Peyer's patch (tissue), 4 donors: ENCODE measurements at regions not wholly inside any gene's neighbourhood (a gene's known extent, or its start where the extent isn't known, plus 50 kb on each side); places are given as distances from the start of the nearest gene placed in this dataset.
"Not testable (repeated sequence)": the region's sequence is repeated elsewhere in the genome, so short reads cannot be mapped to it uniquely, and the experiment has no call there.

Source experiments
- DNase-seq, 3 donors: peaks; one replicate each; pipeline ENCODE4 v3.0.0-alpha.2; 2017 to 2019
- H3K27ac ChIP-seq, 4 donors: fragments of 200-600 bp; sonication (generic); one replicate each; pipeline ENCODE4 v1.5.1; 2016 to 2019
- H3K27me3 ChIP-seq, 2 donors: fragments of 200-600 bp; sonication (generic); one replicate each; pipeline ENCODE4 v1.5.1; 2019
- H3K36me3 ChIP-seq, 3 donors: fragments of 200-600 bp; sonication (generic); one replicate each; pipeline ENCODE4 v1.5.1; 2016 to 2019
- H3K4me1 ChIP-seq, 4 donors: fragments of 200-600 bp; sonication (generic); one replicate each; pipeline ENCODE4 v1.5.1; 2016 to 2019
- H3K4me3 ChIP-seq, 4 donors: fragments of 200-600 bp; sonication (generic); 1 replicate in 3 of 4; 2 replicates in 1 of 4; pipeline ENCODE4 v1.5.1; 2016 to 2019; ENCODE audit warnings: mild to moderate bottlenecking in 1 of 4
- H3K9me3 ChIP-seq, 4 donors: fragments of 200-600 bp; sonication (generic); one replicate each; pipeline ENCODE4 v1.5.1; 2016 to 2019; ENCODE audit warnings: mild to moderate bottlenecking in 1 of 4
- CTCF ChIP-seq, 6 experiments: fragments of 450-650 bp in 4 of 6; fragments of 200-600 bp in 2 of 6; sonication (generic) in 1 of 6; IDR thresholded peaks; one replicate each; pipeline ENCODE4 v1.5.1; 2017 to 2019; ENCODE audit warnings: antibody characterized with exemption in 6 of 6, mild to moderate bottlenecking in 3 of 6, moderate library complexity in 1 of 6
- POLR2A ChIP-seq, 2 donors: fragments of 450-650 bp; IDR thresholded peaks; one replicate each; pipeline ENCODE4 v1.5.1; 2017; ENCODE audit warnings: antibody characterized with exemption in 2 of 2, mild to moderate bottlenecking in 2 of 2, moderate library complexity in 2 of 2

GRCh38 chrX:146090732-146091131, 273.1 kb downstream of the SLITRK2 start:
- DNase-seq = no peak
- Histone ChIP-seq H3K4me1 (no peaks in the 10 kb centered on the region), H3K27me3 (no peaks in the 10 kb centered on the region), H3K4me3 (no peak overlapping the region), H3K36me3 (no peaks in the 10 kb centered on the region), H3K27ac (no peak overlapping the region), H3K9me3 (no peaks in the 10 kb centered on the region)
- TF ChIP-seq POLR2A (IDR thresholded peaks at IDR 0.05) (no peak), CTCF (IDR thresholded peaks at IDR 0.05) (no peak)

GRCh38 chrX:146109362-146109761, 291.7 kb downstream of the SLITRK2 start:
- Histone ChIP-seq H3K4me3 (no peak overlapping the region), H3K27me3 (no peaks in the 10 kb centered on the region), H3K36me3 (no peaks in the 10 kb centered on the region), H3K9me3 (no peaks in the 10 kb centered on the region), H3K4me1 (no peaks in the 10 kb centered on the region), H3K27ac (no peak overlapping the region)
- TF ChIP-seq CTCF (IDR thresholded peaks at IDR 0.05) (no peak), POLR2A (IDR thresholded peaks at IDR 0.05) (no peak)
- no peak for DNase-seq

- not testable (repeated sequence) for H3K4me3 ChIP-seq, H3K27me3 ChIP-seq, H3K36me3 ChIP-seq, H3K4me1 ChIP-seq, DNase-seq, H3K9me3 ChIP-seq, H3K27ac ChIP-seq
Observed at GRCh38 chrX:146119074-146119473, 301.4 kb downstream of the SLITRK2 start.

GRCh38 chrX:146127617-146128016, 310.0 kb downstream of the SLITRK2 start:
- Histone ChIP-seq H3K36me3 (no peaks in the 10 kb centered on the region), H3K27ac (no peak overlapping the region), H3K9me3 (no peaks in the 10 kb centered on the region), H3K27me3 (no peaks in the 10 kb centered on the region), H3K4me3 (no peak overlapping the region), H3K4me1 (no peaks in the 10 kb centered on the region)
- TF ChIP-seq POLR2A (IDR thresholded peaks at IDR 0.05) (no peak), CTCF (IDR thresholded peaks at IDR 0.05) (no peak)
- DNase-seq = no peak

- Histone ChIP-seq H3K27ac (no peak overlapping the region), H3K4me1 (no peaks in the 10 kb centered on the region), H3K9me3 (no peaks in the 10 kb centered on the region), H3K36me3 (no peaks in the 10 kb centered on the region), H3K4me3 (no peak overlapping the region), H3K27me3 (no peaks in the 10 kb centered on the region)
- no peak for DNase-seq
- TF ChIP-seq CTCF (IDR thresholded peaks at IDR 0.05) = no peak
- no peak for TF ChIP-seq POLR2A (IDR thresholded peaks at IDR 0.05)
Observed at GRCh38 chrX:146141221-146141620, 323.6 kb downstream of the SLITRK2 start.

GRCh38 chrX:146144039-146144438, 326.4 kb downstream of the SLITRK2 start:
- Histone ChIP-seq H3K9me3 (no peaks in the 10 kb centered on the region), H3K27ac (no peak overlapping the region), H3K27me3 (no peaks in the 10 kb centered on the region), H3K4me3 (no peak overlapping the region), H3K36me3 (no peaks in the 10 kb centered on the region), H3K4me1 (no peaks in the 10 kb centered on the region)
- TF ChIP-seq CTCF (IDR thresholded peaks at IDR 0.05) (no peak), POLR2A (IDR thresholded peaks at IDR 0.05) (no peak)
- DNase-seq = no peak
